ENCODE measurements at regions not wholly inside any gene's neighbourhood (a gene's known extent, or its start where the extent isn't known, plus 50 kb on each side); places are given as distances from the start of the nearest gene placed in this dataset.

- TF ChIP-seq, protein P1, sequence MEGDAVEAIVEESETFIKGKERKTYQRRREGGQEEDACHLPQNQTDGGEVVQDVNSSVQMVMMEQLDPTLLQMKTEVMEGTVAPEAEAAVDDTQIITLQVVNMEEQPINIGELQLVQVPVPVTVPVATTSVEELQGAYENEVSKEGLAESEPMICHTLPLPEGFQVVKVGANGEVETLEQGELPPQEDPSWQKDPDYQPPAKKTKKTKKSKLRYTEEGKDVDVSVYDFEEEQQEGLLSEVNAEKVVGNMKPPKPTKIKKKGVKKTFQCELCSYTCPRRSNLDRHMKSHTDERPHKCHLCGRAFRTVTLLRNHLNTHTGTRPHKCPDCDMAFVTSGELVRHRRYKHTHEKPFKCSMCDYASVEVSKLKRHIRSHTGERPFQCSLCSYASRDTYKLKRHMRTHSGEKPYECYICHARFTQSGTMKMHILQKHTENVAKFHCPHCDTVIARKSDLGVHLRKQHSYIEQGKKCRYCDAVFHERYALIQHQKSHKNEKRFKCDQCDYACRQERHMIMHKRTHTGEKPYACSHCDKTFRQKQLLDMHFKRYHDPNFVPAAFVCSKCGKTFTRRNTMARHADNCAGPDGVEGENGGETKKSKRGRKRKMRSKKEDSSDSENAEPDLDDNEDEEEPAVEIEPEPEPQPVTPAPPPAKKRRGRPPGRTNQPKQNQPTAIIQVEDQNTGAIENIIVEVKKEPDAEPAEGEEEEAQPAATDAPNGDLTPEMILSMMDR (IDR thresholded peaks at IDR 0.05) = no peak
- no peak for TF ChIP-seq POLR2A (IDR thresholded peaks at IDR 0.05)
- TF ChIP-seq EP300 (IDR thresholded peaks at IDR 0.05) = no peak
- TF ChIP-seq POLR2AphosphoS5 (IDR thresholded peaks at IDR 0.05) = no peak
These were observed 87.9 kb upstream of the SOX13 start for GRCh38 chr1:203985044-203985443.
